ENCODE measurements at regions not wholly inside any gene's neighbourhood (a gene's known extent, or its start where the extent isn't known, plus 50 kb on each side); places are given as distances from the start of the nearest gene placed in this dataset.

DNA sequence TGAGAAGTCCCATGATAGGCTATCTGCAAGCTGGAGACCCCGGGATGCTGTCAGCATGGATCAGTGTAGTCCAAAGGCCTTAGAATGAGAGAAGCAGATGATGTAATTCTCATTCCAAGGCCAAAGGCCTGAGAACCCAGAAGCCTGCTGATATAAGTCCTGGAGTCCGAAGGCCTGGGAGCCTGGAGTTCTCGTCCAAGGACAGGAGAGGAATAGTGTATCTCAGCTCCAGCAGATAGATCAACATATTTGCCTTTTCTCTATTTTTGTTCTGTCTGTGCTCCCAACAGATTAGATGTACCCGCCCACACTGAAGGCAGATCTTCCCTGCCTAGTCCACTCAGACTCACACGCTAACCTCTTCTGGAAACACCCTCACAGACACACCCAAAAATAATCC, 454.9 kb upstream of the CHAC2 start:
- no peak overlapping the region for H3K4me3 Mint-ChIP-seq
- ATAC-seq (no peak), DNase-seq (ENCODE audit: low spot score) (no peak)
- no peaks in the 10 kb centered on the region for H3K4me1 Mint-ChIP-seq (ENCODE audit: low read depth in 2 of 2)
- H3K36me3 Mint-ChIP-seq = no peaks in the 10 kb centered on the region
- peaks cover 14% of the 10 kb centered on the region for H3K9me3 Mint-ChIP-seq
- H3K27ac Mint-ChIP-seq = no peak overlapping the region
- H3K27me3 Mint-ChIP-seq = no peaks in the 10 kb centered on the region

DNA sequence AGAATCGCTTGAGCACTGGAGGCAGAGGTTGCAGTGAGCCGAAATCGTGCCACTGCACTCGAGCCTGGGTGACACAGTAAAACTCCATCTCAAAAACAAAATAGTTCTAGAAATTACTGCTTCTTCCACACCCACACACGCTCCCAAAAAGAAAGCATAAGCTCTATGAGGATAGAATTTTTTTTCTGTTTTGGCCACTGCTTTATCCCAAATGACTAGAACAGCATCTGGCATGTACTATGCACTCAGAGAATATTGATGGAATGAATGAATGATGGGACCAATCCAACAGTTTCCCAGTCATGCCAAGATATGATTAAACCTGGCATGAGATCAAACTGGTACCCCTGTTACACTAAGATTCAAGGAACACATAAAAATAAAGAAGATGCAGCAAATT, 455.4 kb upstream of the CHAC2 start:
- Mint-ChIP-seq H3K9me3 (peaks cover 14% of the 10 kb centered on the region), H3K36me3 (no peaks in the 10 kb centered on the region), H3K4me3 (no peak overlapping the region), H3K27me3 (no peaks in the 10 kb centered on the region), H3K27ac (no peak overlapping the region), H3K4me1 (ENCODE audit: low read depth in 2 of 2) (no peaks in the 10 kb centered on the region)
- ATAC-seq = no peak
- DNase-seq (ENCODE audit: low spot score) = no peak

DNA sequence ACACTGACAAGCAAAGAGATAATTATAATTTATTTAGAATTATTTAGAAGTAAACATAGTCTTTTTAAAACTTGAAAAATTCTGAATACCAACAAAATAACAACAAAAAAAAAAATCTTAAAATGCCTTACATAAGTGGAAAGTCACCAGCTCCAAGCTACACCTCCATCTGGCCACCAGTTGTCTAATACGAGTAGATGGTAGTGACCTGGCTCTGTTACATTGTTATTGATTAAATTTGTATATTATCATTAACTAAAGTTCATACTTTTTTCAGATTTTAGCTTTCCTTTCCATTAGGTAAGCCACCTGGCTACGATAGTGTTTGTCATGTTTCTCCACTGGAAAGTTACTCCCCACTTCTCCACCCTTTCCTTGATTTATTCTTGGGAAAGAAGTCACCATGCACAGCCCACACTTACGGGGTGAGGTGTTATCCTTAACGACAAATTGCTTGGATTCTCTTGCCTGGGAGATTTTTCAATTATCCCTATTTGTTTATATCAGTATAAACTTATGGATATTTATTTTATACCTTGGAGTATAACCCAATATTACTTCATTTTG, 464.5 kb upstream of the CHAC2 start:
- ATAC-seq (no peak), DNase-seq (ENCODE audit: low spot score) (no peak)
- no peaks in the 10 kb centered on the region for H3K4me1 Mint-ChIP-seq (ENCODE audit: low read depth in 2 of 2)
- H3K4me3 Mint-ChIP-seq = no peak overlapping the region
- H3K9me3 Mint-ChIP-seq = peaks cover 3% of the 10 kb centered on the region
- no peaks in the 10 kb centered on the region for H3K27me3 Mint-ChIP-seq
- no peaks in the 10 kb centered on the region for H3K36me3 Mint-ChIP-seq
- H3K27ac Mint-ChIP-seq = no peak overlapping the region

DNA sequence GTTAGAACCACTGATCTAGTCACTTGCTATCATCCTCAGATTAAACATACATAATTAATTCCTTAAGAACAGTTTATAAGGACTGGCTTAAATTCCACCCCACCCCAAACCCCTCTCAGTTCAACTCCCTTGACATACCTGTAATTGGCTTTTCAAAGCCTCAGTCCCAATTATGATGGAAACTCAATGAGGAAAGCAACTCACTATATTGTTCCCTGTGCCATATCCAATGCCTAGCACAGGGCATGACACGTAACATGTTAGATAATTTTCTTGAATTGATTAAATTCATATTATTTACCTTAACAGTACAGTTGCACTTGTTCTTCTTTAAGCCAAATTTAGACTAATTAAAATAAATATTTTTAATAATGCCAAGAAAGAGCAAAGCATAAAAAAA, 465.1 kb upstream of the CHAC2 start:
- ATAC-seq = no peak
- Mint-ChIP-seq H3K27ac (no peak overlapping the region), H3K9me3 (peaks cover 6% of the 10 kb centered on the region), H3K27me3 (no peaks in the 10 kb centered on the region), H3K4me3 (no peak overlapping the region), H3K4me1 (ENCODE audit: low read depth in 2 of 2) (no peaks in the 10 kb centered on the region), H3K36me3 (no peaks in the 10 kb centered on the region)
- no peak for DNase-seq (ENCODE audit: low spot score)

DNA sequence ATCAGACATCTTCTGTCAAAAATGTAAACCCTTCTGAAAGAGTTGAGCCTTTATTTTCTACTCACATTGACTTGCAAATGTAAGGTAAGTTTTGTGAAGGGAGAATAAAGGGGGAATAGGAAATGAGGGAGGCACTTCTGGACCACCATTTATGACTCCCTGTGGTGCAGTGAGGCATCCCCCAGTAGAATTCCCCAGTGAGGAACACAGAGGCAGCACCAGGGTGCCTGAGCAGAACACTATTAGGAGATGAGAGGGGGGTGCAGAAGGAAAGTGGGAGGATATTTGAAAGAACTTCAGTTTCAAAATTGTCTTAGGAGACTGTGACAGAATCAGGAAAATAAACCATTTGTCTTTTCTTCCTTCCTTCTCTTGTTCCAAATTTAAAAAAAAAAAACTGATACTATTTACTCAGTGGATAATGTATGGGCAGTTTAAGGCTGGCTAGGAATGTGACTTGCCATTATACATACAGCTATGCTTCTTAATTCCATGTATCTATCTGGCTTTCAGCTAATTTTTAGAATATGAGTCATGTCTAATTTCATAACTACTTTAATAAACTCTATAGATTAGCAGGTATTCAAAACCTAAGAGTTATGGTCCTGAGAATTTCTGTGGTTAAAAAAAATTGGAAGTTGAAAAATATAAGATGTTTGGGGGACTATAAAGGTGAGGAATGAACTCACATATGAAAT, 478.1 kb upstream of the CHAC2 start:
- no peaks in the 10 kb centered on the region for H3K27me3 Mint-ChIP-seq
- H3K36me3 Mint-ChIP-seq = no peaks in the 10 kb centered on the region
- no peak overlapping the region for H3K27ac Mint-ChIP-seq
- ATAC-seq = no peak
- no peak for DNase-seq (ENCODE audit: low spot score)
- H3K4me3 Mint-ChIP-seq = no peak overlapping the region
- no peaks in the 10 kb centered on the region for H3K4me1 Mint-ChIP-seq (ENCODE audit: low read depth in 2 of 2)
- peaks cover 6% of the 10 kb centered on the region for H3K9me3 Mint-ChIP-seq

DNA sequence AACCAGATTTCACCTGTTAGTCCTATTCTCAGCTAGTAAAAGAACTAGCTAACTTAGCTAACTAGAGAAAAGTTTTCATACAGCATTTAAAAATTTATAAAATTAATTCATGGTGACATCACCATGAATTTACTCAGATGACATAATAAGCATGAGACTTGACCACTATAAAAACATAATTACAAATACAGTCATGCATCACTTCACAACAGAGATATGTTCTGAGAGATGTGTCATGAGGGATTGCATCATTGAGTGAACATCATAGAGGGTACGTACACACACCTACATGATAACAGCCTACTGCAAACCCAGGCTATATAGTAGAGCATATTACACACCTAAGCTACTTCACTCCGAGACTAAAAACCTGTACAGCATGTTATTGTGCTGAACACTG, 481.3 kb upstream of the CHAC2 start:
- no peaks in the 10 kb centered on the region for H3K36me3 Mint-ChIP-seq

DNA sequence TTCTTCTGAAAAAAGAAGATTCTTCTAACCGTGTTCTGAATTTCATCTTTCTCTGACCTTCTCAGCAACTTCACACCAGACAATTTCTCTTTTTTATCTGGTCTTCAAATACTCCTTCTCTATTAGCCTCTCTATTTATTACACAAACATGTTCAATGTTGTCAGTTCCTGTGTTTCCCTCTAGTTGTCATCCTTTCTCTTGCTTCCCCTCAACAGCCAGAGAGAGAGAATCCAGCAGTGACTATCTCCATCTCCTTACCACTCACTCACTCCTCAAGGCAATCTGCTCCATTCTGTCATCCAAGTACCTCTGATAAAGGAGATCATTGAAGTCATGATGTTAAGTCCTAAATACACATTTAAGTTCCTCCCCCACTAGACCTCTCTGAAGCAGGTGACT, 491.9 kb upstream of the CHAC2 start:
- no peaks in the 10 kb centered on the region for H3K36me3 Mint-ChIP-seq
- ATAC-seq = no peak
- no peak overlapping the region for H3K4me3 Mint-ChIP-seq
- DNase-seq (ENCODE audit: low spot score) = no peak
- no peaks in the 10 kb centered on the region for H3K27me3 Mint-ChIP-seq
- no peak overlapping the region for H3K27ac Mint-ChIP-seq
- H3K4me1 Mint-ChIP-seq (ENCODE audit: low read depth in 2 of 2) = no peaks in the 10 kb centered on the region
- peaks cover 13% of the 10 kb centered on the region for H3K9me3 Mint-ChIP-seq

More for the DNA sequence above, 481.3 kb upstream of the CHAC2 start:
- Mint-ChIP-seq H3K9me3 (peaks cover 1% of the 10 kb centered on the region), H3K4me3 (no peak overlapping the region), H3K27ac (no peak overlapping the region), H3K4me1 (ENCODE audit: low read depth in 2 of 2) (no peaks in the 10 kb centered on the region), H3K27me3 (no peaks in the 10 kb centered on the region)
- no peak for DNase-seq (ENCODE audit: low spot score)
- no peak for ATAC-seq

DNA sequence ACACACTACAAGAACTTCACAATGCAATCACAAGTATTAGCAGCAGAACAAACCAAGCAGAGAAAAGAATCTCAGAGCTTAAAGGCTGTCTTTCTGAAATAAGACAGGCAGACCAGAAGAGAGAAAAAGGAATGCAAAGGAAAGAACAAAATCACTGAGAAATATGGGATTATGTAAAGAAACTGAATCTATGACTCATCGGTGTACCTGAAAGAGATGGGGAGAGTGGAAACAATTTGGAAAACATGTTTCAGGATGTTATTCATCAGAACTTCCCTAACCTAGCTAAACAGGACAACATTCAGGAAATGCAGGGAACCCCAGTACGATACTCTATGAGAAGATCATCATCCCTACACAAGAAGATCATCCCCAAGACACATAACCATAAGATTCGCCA, 499.0 kb upstream of the CHAC2 start:
- ATAC-seq = no peak
- Mint-ChIP-seq H3K27me3 (no peaks in the 10 kb centered on the region), H3K4me3 (no peak overlapping the region), H3K9me3 (peaks cover 13% of the 10 kb centered on the region), H3K4me1 (ENCODE audit: low read depth in 2 of 2) (no peaks in the 10 kb centered on the region), H3K27ac (no peak overlapping the region), H3K36me3 (no peaks in the 10 kb centered on the region)
- DNase-seq (ENCODE audit: low spot score) = no peak

DNA sequence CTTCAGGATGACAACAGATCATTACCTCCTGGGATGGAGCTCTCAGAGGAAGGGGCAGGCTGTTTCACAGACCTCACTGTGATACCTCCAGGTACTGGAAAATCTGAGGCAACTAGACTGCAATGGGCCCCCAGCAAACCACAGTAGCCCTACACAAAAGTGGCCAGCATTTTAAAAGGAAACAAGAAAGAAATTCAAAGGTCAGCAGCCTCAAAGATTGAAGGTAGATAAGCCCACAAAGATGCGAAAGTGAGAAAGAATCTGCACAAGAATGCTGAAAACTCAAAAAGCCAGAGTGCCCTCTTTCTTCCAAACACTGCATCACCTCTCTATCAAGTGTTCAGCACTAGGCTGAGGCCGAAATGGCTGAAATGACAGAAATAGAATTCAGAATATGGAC, 499.5 kb upstream of the CHAC2 start:
- Mint-ChIP-seq H3K27me3 (no peaks in the 10 kb centered on the region), H3K27ac (no peak overlapping the region), H3K9me3 (peaks cover 11% of the 10 kb centered on the region), H3K4me3 (no peak overlapping the region), H3K36me3 (no peaks in the 10 kb centered on the region), H3K4me1 (ENCODE audit: low read depth in 2 of 2) (no peaks in the 10 kb centered on the region)
- DNase-seq (ENCODE audit: low spot score) = no peak
- no peak for ATAC-seq

DNA sequence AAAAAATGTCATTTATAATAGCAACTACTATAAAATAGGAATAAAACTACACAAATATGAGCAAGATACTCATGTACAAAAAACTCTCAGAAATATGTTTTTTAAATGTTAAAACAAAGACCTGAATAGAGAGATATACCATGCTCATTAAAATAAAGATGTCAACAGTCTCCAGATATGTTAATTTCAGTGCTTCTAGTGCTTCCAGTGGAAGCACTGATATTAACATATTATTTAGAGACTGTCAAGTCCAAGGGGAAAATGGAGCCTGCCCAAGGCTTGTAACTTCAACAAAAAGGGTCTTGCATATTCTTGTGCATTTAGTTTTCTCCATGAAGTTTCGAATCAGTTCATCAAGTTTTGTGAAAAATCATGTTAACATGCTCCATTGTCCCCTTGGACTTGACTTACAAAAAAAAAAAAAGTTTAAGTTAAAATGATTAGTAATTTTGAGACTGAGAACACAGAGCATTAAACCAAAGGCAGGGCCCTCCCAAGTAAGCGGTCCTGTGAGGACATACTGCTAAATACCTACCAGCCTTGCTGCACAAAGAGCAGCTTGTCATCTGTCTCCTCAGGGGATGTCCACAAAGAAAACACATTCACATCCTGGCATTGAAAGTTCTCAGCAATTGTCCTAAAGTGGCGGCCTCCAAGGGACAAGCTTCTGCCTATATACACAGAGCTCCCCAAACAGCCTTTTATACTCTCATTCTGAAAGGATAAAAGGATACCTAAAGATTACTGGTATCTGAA, 501.9 kb upstream of the CHAC2 start:
- ATAC-seq = no peak

DNA sequence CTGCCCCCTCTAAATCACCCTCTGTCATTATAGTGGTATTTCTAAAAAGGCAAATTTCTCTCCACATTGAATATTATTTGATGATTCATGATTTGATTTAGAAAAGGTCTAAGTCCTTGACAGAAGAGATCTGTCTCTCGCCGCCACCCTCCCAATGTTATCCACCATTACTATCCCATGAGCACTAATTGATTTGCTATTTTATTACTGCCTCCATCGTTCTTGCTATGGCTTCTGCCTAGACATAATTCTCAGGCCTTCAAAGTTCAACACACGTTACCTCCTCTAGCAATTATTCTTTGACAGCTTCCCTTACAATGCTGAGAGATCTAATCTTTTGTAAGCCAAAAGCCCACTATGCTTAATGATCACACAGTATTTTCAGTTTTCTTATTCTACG, 507.0 kb upstream of the CHAC2 start:
- H3K9me3 Mint-ChIP-seq = peaks cover 17% of the 10 kb centered on the region
- no peak overlapping the region for H3K27ac Mint-ChIP-seq
- no peak overlapping the region for H3K4me3 Mint-ChIP-seq
- no peaks in the 10 kb centered on the region for H3K27me3 Mint-ChIP-seq
- H3K36me3 Mint-ChIP-seq = peaks cover 5% of the 10 kb centered on the region
- H3K4me1 Mint-ChIP-seq (ENCODE audit: low read depth in 2 of 2) = no peaks in the 10 kb centered on the region
- DNase-seq (ENCODE audit: low spot score) (no peak), ATAC-seq (no peak)

More for the DNA sequence above, 501.9 kb upstream of the CHAC2 start:
- no peak for DNase-seq (ENCODE audit: low spot score)
- Mint-ChIP-seq H3K27me3 (no peaks in the 10 kb centered on the region), H3K9me3 (peaks cover 11% of the 10 kb centered on the region), H3K4me3 (no peak overlapping the region), H3K27ac (no peak overlapping the region), H3K36me3 (no peaks in the 10 kb centered on the region), H3K4me1 (ENCODE audit: low read depth in 2 of 2) (no peaks in the 10 kb centered on the region)

DNA sequence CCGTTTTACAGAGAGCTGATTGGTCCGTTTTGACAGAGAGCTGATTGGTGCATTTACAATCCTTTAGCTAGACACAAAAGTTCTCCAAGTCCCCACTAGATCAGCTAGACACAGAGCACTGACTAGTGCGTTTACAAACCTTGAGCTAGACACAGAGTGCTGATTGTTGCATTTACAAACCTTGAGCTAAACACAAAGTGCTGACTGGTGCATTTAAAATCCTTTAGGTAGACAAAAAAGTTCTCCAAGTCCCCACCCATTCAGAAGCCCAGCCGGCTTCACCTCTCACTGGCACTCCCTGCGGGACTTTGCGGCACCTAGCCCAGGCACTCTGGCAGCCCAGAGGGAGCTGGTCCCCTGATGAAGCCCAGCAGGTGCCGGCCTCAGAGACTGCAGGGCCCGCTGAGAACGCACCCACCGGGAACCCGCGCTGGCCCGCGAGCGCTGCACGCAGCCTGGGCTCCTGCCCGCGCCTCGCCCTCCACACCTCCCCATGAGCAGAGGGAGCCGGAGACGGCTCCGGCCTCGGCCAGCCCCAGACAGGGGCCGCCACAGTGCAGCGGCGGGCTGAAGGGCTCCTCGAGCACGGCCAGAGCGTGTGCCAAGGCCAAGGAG, 508.1 kb upstream of the CHAC2 start:
- Mint-ChIP-seq H3K9me3 (peaks cover 16% of the 10 kb centered on the region), H3K36me3 (peaks cover 5% of the 10 kb centered on the region), H3K27ac (no peak overlapping the region), H3K4me1 (ENCODE audit: low read depth in 2 of 2) (no peaks in the 10 kb centered on the region), H3K27me3 (no peaks in the 10 kb centered on the region), H3K4me3 (no peak overlapping the region)
- no peak for ATAC-seq
- no peak for DNase-seq (ENCODE audit: low spot score)

DNA sequence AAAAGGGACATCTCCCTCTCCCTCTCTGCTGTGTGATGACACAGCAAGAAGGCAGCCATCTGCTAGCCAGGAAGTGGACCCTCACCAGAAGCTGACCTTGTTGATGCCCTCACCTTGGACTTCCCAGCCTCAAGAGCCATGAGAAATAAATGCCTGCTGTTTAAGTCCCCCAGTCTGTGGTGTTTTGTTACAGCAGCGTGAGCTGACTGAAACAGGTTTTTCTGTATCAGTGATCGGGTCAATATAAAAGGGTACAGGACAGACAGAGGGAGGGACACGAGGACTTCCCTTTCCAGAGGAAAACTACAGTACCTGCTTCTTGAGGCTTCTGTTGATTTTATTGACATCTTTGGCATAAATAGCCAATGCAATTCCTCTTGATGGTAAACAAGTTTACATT, 510.3 kb upstream of the CHAC2 start:
- H3K36me3 Mint-ChIP-seq = peaks cover 5% of the 10 kb centered on the region
- H3K4me1 Mint-ChIP-seq (ENCODE audit: low read depth in 2 of 2) = no peaks in the 10 kb centered on the region
- H3K4me3 Mint-ChIP-seq = no peak overlapping the region
- peaks cover 6% of the 10 kb centered on the region for H3K9me3 Mint-ChIP-seq
- no peak overlapping the region for H3K27ac Mint-ChIP-seq
- ATAC-seq (no peak), DNase-seq (ENCODE audit: low spot score) (no peak)
- no peaks in the 10 kb centered on the region for H3K27me3 Mint-ChIP-seq

DNA sequence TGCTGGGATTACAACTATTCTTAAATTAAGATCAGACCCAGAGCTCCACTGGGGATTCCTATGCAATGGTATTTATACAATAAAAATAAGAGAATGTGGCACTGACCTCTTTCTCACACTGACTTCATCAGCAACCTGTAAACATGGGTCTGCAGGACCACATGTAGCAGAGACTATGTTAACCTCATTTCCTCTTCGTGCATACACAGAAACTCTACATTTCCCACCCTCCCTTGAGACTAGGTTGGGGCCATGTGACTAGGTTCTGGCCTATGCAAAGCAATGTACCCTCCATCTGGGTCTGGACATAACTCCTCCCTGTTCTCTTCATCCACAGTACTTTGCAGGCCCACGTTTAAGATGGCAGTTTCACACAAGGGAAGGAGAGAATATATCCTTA, 514.4 kb upstream of the CHAC2 start:
- Mint-ChIP-seq H3K4me3 (no peak overlapping the region), H3K9me3 (peaks cover 3% of the 10 kb centered on the region), H3K4me1 (ENCODE audit: low read depth in 2 of 2) (no peaks in the 10 kb centered on the region), H3K27ac (no peak overlapping the region), H3K27me3 (no peaks in the 10 kb centered on the region), H3K36me3 (peaks cover 2% of the 10 kb centered on the region)
- no peak for DNase-seq (ENCODE audit: low spot score)
- ATAC-seq = no peak

Data from natural killer cell treated with Interleukin-12 subunit alpha and Interleukin-12 subunit beta and Interleukin-15 and Interleukin-18, amount 100 ng/mL, for 72 hours (primary cell).